ENCODE measurements at regions not wholly inside any gene's neighbourhood (a gene's known extent, or its start where the extent isn't known, plus 50 kb on each side); places are given as distances from the start of the nearest gene placed in this dataset.

DNA sequence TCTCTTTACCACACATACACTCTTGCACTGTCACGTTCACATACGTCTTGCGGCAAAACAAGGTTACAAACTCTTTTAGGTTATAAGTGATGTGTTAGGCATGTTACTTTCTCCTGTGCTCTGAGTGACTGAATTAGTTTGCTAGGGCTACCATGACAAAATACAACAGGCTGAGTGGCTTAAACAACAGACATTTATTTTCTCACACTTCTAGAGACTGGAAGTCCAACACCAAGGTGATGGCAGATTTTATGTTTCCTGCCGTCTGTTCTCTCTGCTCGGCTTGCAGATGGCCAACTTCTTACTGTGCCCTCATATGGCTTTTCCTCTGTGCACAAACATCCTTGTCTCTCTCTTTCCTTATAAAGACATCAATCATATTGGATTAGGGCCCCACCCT, 1224.3 kb upstream of the TENM3 start:
- TF ChIP-seq, protein P1, sequence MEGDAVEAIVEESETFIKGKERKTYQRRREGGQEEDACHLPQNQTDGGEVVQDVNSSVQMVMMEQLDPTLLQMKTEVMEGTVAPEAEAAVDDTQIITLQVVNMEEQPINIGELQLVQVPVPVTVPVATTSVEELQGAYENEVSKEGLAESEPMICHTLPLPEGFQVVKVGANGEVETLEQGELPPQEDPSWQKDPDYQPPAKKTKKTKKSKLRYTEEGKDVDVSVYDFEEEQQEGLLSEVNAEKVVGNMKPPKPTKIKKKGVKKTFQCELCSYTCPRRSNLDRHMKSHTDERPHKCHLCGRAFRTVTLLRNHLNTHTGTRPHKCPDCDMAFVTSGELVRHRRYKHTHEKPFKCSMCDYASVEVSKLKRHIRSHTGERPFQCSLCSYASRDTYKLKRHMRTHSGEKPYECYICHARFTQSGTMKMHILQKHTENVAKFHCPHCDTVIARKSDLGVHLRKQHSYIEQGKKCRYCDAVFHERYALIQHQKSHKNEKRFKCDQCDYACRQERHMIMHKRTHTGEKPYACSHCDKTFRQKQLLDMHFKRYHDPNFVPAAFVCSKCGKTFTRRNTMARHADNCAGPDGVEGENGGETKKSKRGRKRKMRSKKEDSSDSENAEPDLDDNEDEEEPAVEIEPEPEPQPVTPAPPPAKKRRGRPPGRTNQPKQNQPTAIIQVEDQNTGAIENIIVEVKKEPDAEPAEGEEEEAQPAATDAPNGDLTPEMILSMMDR (IDR thresholded peaks at IDR 0.05; ENCODE audit: low read length) = no peak
- TF ChIP-seq EZH2phosphoT487 (IDR thresholded peaks at IDR 0.05; ENCODE audit: low read length) = no peak

Data from MM.1S (cell line).